ENCODE measurements at regions not wholly inside any gene's neighbourhood (a gene's known extent, or its start where the extent isn't known, plus 50 kb on each side); places are given as distances from the start of the nearest gene placed in this dataset.

DNA sequence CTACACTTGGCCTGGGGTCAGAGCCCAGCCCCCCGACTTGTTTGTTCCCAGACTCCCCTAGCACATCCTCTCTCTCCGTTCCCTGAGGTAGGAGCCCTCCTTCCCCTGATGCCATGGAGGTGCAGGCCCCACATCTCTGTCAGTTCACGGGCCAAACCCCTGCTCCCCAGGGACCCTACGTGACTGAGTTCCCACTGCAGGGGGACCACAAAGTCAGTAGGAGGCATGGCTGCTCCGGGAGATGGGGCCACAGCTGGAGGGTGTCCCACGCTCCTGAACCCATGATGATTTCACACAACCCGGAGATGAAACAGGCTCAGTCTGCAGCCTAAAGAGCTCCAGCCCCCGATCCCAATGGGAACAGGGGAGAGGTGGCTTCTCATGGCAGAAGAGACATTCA lies 272.2 kb downstream of the NPHP4 start:
- ChIA-PET POLR2A (no interaction called here), CTCF (interaction anchor here (1.1 kb wide), 1 partner anchor 25 kb away, joined by 3 read pairs; no protein-coding TSS in a partner anchor)
- TF ChIP-seq, protein P1, sequence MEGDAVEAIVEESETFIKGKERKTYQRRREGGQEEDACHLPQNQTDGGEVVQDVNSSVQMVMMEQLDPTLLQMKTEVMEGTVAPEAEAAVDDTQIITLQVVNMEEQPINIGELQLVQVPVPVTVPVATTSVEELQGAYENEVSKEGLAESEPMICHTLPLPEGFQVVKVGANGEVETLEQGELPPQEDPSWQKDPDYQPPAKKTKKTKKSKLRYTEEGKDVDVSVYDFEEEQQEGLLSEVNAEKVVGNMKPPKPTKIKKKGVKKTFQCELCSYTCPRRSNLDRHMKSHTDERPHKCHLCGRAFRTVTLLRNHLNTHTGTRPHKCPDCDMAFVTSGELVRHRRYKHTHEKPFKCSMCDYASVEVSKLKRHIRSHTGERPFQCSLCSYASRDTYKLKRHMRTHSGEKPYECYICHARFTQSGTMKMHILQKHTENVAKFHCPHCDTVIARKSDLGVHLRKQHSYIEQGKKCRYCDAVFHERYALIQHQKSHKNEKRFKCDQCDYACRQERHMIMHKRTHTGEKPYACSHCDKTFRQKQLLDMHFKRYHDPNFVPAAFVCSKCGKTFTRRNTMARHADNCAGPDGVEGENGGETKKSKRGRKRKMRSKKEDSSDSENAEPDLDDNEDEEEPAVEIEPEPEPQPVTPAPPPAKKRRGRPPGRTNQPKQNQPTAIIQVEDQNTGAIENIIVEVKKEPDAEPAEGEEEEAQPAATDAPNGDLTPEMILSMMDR (IDR thresholded peaks at IDR 0.05; ENCODE audit: insufficient read depth in 1 of 2, low read depth in 1 of 2, low read length in 1 of 2, severe bottlenecking in 1 of 2, unreplicated experiment in 1 of 2): no peak
- Mint-ChIP-seq H3K36me3 (ENCODE audit: insufficient read depth, unreplicated experiment) (peaks cover 7% of the 10 kb centered on the region), H3K9me3 (ENCODE audit: unreplicated experiment) (peaks cover 11% of the 10 kb centered on the region), H3K4me1 (ENCODE audit: low read depth, unreplicated experiment) (peaks cover 6% of the 10 kb centered on the region), H3K27ac (ENCODE audit: unreplicated experiment) (peak overlapping the region; percentile 95), H3K27me3 (ENCODE audit: insufficient read depth, unreplicated experiment) (no peaks in the 10 kb centered on the region), H3K4me3 (ENCODE audit: unreplicated experiment) (no peak overlapping the region)
- Histone ChIP-seq H3K36me3 (ENCODE audit: control insufficient read depth, insufficient read depth, low read length) (no peaks in the 10 kb centered on the region), H3K27me3 (replicated peaks; ENCODE audit: control insufficient read depth, insufficient read depth, low read length) (no peaks in the 10 kb centered on the region), H3K4me1 (peaks cover 30% of the 10 kb centered on the region), H3K9me3 (peaks cover 11% of the 10 kb centered on the region; the same call in 1 of the 2 replicates), H3K4me3 (ENCODE audit: low read depth, low read length) (no peak overlapping the region)
- no peak for DNase-seq
- no TSS peak for BruUV-seq (replicated peaks)
- intact Hi-C loops (cut with micrococcal nuclease; ENCODE audit: unreplicated experiment): no loop called here

DNA sequence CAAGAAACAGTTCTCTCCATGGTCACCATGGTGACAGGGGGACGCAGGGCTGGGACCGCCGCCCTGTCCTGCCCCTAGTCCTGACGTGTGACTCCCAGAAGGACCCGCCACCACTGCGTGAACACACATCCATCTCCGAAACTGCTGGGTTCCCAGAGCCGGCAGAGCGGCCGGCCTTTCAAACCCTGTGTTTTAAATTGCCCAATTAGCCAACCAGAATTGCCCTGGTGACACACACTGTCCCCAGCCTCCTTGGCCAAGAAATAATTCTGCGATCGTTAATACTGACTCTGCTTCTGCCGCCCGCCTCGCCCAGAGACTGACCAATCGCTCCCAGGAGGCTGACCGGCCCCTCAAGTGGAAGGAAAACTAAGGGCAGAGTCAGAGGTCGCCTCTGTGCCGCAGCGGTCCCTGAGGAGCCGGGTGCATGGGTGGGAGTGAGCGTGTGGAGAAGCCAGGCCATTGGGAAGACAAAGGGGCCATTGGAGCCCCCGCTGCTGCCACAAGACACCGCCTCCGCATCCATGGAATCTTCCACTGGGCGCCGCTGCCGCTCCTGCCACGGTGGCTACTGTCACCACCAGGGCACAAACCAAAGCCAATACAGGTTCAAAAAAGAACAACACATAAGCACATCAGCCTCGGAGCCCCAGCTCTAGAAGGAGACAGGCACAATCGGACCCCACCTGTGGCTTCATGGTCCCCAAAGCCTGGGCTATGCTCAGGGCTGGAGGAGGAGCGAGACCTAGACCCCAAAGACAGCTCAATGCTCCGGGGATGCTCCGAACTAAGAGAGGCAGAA lies 273.2 kb downstream of the NPHP4 start:
- Mint-ChIP-seq H3K4me1 (ENCODE audit: low read depth, unreplicated experiment) (peaks cover 6% of the 10 kb centered on the region), H3K4me3 (ENCODE audit: unreplicated experiment) (no peak overlapping the region), H3K36me3 (ENCODE audit: insufficient read depth, unreplicated experiment) (peaks cover 7% of the 10 kb centered on the region), H3K27ac (ENCODE audit: unreplicated experiment) (peak overlapping the region; percentile 95), H3K27me3 (ENCODE audit: insufficient read depth, unreplicated experiment) (no peaks in the 10 kb centered on the region), H3K9me3 (ENCODE audit: unreplicated experiment) (peaks cover 11% of the 10 kb centered on the region)
- H3K4me1 ChIP-seq: peaks cover 30% of the 10 kb centered on the region
- CTCF ChIA-PET: interaction anchor here (1.1 to 2.8 kb wide), 2 partner anchors 9 to 26 kb away, joined by 3 to 17 read pairs; no protein-coding TSS in a partner anchor
- peaks cover 11% of the 10 kb centered on the region; the same call in 1 of the 2 replicates for H3K9me3 ChIP-seq
- BruUV-seq (replicated peaks): no TSS peak
- H3K4me3 ChIP-seq (ENCODE audit: low read depth, low read length): no peak overlapping the region
- intact Hi-C loops (cut with micrococcal nuclease; ENCODE audit: unreplicated experiment): loop anchor here (5.0 kb wide), 1 partner anchor 72 kb away; no protein-coding TSS in a partner anchor
- TF ChIP-seq, protein P1 (IDR thresholded peaks at IDR 0.05; ENCODE audit: insufficient read depth in 1 of 2, low read depth in 1 of 2, low read length in 1 of 2, severe bottlenecking in 1 of 2, unreplicated experiment in 1 of 2): no peak
- POLR2A ChIA-PET: no interaction called here
- H3K36me3 ChIP-seq (ENCODE audit: control insufficient read depth, insufficient read depth, low read length): no peaks in the 10 kb centered on the region
- peak in 1 of 2 experiments; percentile 17 for DNase-seq
- H3K27me3 ChIP-seq (replicated peaks; ENCODE audit: control insufficient read depth, insufficient read depth, low read length): no peaks in the 10 kb centered on the region

DNA sequence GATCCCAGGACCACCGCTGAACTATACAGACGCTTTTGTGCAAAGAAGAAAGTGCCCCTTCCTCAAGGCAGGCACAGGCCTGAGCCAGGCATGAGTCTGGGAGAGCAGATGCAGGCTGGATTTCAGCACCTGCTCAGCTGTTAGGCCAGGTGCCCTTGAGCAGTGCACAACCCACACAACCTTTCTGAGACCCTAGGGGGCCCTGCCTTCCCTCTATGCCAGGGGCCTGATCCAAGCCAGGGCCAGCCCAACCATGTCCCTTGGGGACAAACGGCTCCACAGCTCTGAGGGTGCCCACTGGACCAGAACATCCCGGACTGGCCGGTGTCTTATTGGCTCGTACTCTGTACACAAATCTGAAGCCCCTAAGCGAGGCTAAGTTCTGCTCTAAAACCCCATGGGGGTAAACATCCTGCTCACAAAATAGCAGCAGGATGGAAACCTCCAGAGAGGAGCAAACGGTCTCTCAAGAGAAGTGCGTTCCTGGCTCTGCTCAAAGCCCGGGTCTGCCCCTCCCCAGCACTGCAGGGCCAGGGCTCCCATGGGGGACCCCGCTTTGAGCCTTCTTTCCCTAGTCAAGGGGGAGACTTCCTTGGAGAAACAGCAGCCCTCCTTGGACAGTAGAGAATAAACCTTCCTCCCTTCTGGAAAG lies 275.1 kb downstream of the NPHP4 start:
- Histone ChIP-seq H3K27me3 (replicated peaks; ENCODE audit: control insufficient read depth, insufficient read depth, low read length) (no peaks in the 10 kb centered on the region), H3K4me3 (ENCODE audit: low read depth, low read length) (no peak overlapping the region), H3K36me3 (ENCODE audit: control insufficient read depth, insufficient read depth, low read length) (no peaks in the 10 kb centered on the region), H3K4me1 (peaks cover 30% of the 10 kb centered on the region), H3K9me3 (peaks cover 11% of the 10 kb centered on the region; the same call in 1 of the 2 replicates)
- no peaks in the 10 kb centered on the region for H3K27me3 Mint-ChIP-seq (ENCODE audit: insufficient read depth, unreplicated experiment)
- TSS peak; percentile 95 for BruUV-seq (replicated peaks)
- peak overlapping the region; percentile 95 for H3K27ac Mint-ChIP-seq (ENCODE audit: unreplicated experiment)
- intact Hi-C loops (cut with micrococcal nuclease; ENCODE audit: unreplicated experiment): loop anchor here (1.0 to 5.0 kb wide), 3 partner anchors 12 to 70 kb away; no protein-coding TSS in a partner anchor
- no peaks in the 10 kb centered on the region for H3K9me3 Mint-ChIP-seq (ENCODE audit: unreplicated experiment)
- ChIA-PET POLR2A (interaction anchor here (0.6 to 1.4 kb wide), 4 partner anchors 12 to 328 kb away, joined by 4 to 6 read pairs (median 5); partner anchors contain the start of gene KCNAB2), CTCF (interaction anchor here (1.0 to 2.8 kb wide), 3 partner anchors 11 to 35 kb away, joined by 3 to 18 read pairs (median 17); no protein-coding TSS in a partner anchor)
- peaks cover 6% of the 10 kb centered on the region for H3K4me1 Mint-ChIP-seq (ENCODE audit: low read depth, unreplicated experiment)
- TF ChIP-seq, protein P1 (IDR thresholded peaks at IDR 0.05; ENCODE audit: insufficient read depth in 1 of 2, low read depth in 1 of 2, low read length in 1 of 2, severe bottlenecking in 1 of 2, unreplicated experiment in 1 of 2): no peak
- peaks cover 7% of the 10 kb centered on the region for H3K36me3 Mint-ChIP-seq (ENCODE audit: insufficient read depth, unreplicated experiment)
- peak; percentile 14 to 44 for DNase-seq
- H3K4me3 Mint-ChIP-seq (ENCODE audit: unreplicated experiment): peak overlapping the region; percentile 53

All from Caco-2 (cell line).